ENCODE measurements at regions not wholly inside any gene's neighbourhood (a gene's known extent, or its start where the extent isn't known, plus 50 kb on each side); places are given as distances from the start of the nearest gene placed in this dataset.
"Not testable (repeated sequence)": the region's sequence is repeated elsewhere in the genome, so short reads cannot be mapped to it uniquely, and the experiment has no call there.

DNA sequence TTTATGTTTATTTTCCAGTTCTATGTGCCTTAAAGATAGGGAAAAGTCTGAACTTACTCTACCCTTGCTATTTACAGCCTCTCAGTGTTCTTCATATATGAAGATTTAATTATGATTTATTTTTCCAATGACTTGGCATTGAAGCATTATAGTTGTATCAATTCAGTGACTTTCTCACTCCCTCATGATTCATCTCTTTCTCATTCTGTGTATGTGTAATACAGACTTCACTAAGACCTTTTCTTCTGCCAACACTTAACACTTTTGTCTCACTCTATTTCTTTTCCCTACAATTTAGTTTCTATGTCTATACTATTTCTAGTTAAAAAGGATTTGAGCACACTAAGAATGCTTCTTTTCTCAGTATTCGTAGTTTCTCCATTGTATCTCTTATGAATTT lies 1470.3 kb upstream of the ACVR2A start:
- no peaks in the 10 kb centered on the region for H3K9me3 ChIP-seq (ENCODE audit: control extremely low read depth in 1 of 3, control insufficient read depth in 2 of 3, insufficient read depth in 1 of 3, low read length in 2 of 3)
- H3K4me3 Mint-ChIP-seq = no peak overlapping the region
- CTCF ChIA-PET = no interaction called here
- POLR2A ChIA-PET = no interaction called here
- no peak overlapping the region for H2AFZ ChIP-seq (ENCODE audit: insufficient read depth, low read depth, low read length, poor library complexity, severe bottlenecking)
- no peak for TF ChIP-seq EZH2 (IDR thresholded peaks at IDR 0.05; ENCODE audit: borderline replicate concordance, insufficient read depth, low read depth, low read length, poor library complexity, severe bottlenecking)
- TF ChIP-seq, protein P1, sequence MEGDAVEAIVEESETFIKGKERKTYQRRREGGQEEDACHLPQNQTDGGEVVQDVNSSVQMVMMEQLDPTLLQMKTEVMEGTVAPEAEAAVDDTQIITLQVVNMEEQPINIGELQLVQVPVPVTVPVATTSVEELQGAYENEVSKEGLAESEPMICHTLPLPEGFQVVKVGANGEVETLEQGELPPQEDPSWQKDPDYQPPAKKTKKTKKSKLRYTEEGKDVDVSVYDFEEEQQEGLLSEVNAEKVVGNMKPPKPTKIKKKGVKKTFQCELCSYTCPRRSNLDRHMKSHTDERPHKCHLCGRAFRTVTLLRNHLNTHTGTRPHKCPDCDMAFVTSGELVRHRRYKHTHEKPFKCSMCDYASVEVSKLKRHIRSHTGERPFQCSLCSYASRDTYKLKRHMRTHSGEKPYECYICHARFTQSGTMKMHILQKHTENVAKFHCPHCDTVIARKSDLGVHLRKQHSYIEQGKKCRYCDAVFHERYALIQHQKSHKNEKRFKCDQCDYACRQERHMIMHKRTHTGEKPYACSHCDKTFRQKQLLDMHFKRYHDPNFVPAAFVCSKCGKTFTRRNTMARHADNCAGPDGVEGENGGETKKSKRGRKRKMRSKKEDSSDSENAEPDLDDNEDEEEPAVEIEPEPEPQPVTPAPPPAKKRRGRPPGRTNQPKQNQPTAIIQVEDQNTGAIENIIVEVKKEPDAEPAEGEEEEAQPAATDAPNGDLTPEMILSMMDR (IDR thresholded peaks at IDR 0.05) = no peak
- peaks cover 4% of the 10 kb centered on the region for H3K9me3 Mint-ChIP-seq (ENCODE audit: insufficient read depth)
- WGBS (ENCODE audit: insufficient coverage) = no CpG with 5 or more reads among the region's 1 CpG
- intact Hi-C loops (cut with micrococcal nuclease) = no loop called here
- no peaks in the 10 kb centered on the region for H3K4me1 Mint-ChIP-seq
- H3K27ac Mint-ChIP-seq = no peak overlapping the region
- H3K79me2 ChIP-seq (ENCODE audit: control insufficient read depth, insufficient read depth, low read length) = no peaks in the 10 kb centered on the region
- H3K27me3 Mint-ChIP-seq = no peaks in the 10 kb centered on the region
- no peak overlapping the region for H3K9ac ChIP-seq (ENCODE audit: low read length)
- no peaks in the 10 kb centered on the region for H3K27me3 ChIP-seq (replicated peaks in 1 of 4; ENCODE audit: control extremely low read depth in 1 of 4, control insufficient read depth in 3 of 4, insufficient read depth in 4 of 4, low read length in 3 of 4)
- H3K4me1 ChIP-seq (ENCODE audit: control insufficient read depth in 2 of 2, insufficient read depth in 2 of 2, low read length in 2 of 2) = no peaks in the 10 kb centered on the region
- no peak overlapping the region for H3K4me3 ChIP-seq (ENCODE audit: control extremely low read depth in 1 of 5, extremely low read depth in 1 of 5, insufficient read depth in 1 of 5, low read depth in 2 of 5, low read length in 4 of 5)
- ATAC-seq (ENCODE audit: low read depth) (no peak), DNase-seq (no peak)
- no peaks in the 10 kb centered on the region for H4K20me1 ChIP-seq (ENCODE audit: control insufficient read depth, insufficient read depth, low read length, poor library complexity, severe bottlenecking)
- H3K27ac ChIP-seq (ENCODE audit: low read length in 2 of 2) = no peak overlapping the region
- H3K36me3 ChIP-seq (replicated peaks in 1 of 2; ENCODE audit: control extremely low read depth in 1 of 2, control insufficient read depth in 1 of 2, extremely low read depth in 1 of 2, insufficient read depth in 2 of 2, low read length in 1 of 2) = no peaks in the 10 kb centered on the region
- H3K4me2 ChIP-seq (replicated peaks; ENCODE audit: low read depth, low read length, poor library complexity, severe bottlenecking) = no peak overlapping the region

DNA sequence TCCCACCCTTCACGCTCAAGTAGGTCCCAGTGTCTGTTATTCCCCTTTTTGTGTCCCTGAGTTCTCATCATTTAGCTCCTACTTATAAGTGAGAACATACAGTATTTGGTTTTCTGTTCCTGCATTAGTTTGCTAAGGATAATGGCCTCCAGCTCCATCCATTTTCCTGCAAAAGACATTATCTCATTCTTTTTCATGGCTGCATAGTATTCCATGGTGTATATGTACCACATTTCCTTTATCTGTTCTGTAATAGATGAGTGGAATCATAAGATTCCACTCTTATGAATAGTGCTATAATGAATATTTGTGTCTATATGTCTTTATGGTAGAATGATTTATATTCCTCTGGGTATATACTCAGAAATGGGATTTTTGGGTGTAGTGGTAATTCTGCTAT lies 1473.5 kb upstream of the ACVR2A start:
- H2AFZ ChIP-seq (ENCODE audit: insufficient read depth, low read depth, low read length, poor library complexity, severe bottlenecking); H4K20me1 ChIP-seq (ENCODE audit: control insufficient read depth, insufficient read depth, low read length, poor library complexity, severe bottlenecking); H3K27ac ChIP-seq (ENCODE audit: low read length in 2 of 2); H3K27me3 ChIP-seq (replicated peaks in 1 of 4; ENCODE audit: control extremely low read depth in 1 of 4, control insufficient read depth in 3 of 4, insufficient read depth in 4 of 4, low read length in 3 of 4); H3K79me2 ChIP-seq (ENCODE audit: control insufficient read depth, insufficient read depth, low read length); H3K4me1 Mint-ChIP-seq; H3K27me3 Mint-ChIP-seq; H3K4me3 Mint-ChIP-seq; H3K36me3 ChIP-seq (replicated peaks in 1 of 2; ENCODE audit: control extremely low read depth in 1 of 2, control insufficient read depth in 1 of 2, extremely low read depth in 1 of 2, insufficient read depth in 2 of 2, low read length in 1 of 2); POLR2A ChIA-PET; ATAC-seq (ENCODE audit: low read depth); H3K4me1 ChIP-seq (ENCODE audit: control insufficient read depth in 2 of 2, insufficient read depth in 2 of 2, low read length in 2 of 2); H3K9me3 ChIP-seq (ENCODE audit: control extremely low read depth in 1 of 3, control insufficient read depth in 2 of 3, insufficient read depth in 1 of 3, low read length in 2 of 3); H3K9ac ChIP-seq (ENCODE audit: low read length); DNase-seq; intact Hi-C loops (cut with micrococcal nuclease); H3K4me2 ChIP-seq (replicated peaks; ENCODE audit: low read depth, low read length, poor library complexity, severe bottlenecking); CTCF ChIA-PET; H3K27ac Mint-ChIP-seq; H3K4me3 ChIP-seq (ENCODE audit: control extremely low read depth in 1 of 5, extremely low read depth in 1 of 5, insufficient read depth in 1 of 5, low read depth in 2 of 5, low read length in 4 of 5); H3K9me3 Mint-ChIP-seq (ENCODE audit: insufficient read depth): not testable (repeated sequence)
- WGBS (ENCODE audit: insufficient coverage) = no CpG with 5 or more reads among the region's 1 CpG
